HL-60/S4 treated with phorbol 12-myristate 13-acetate at 8.2 ng/mL for 4 days and 3 days (cell line): ENCODE measurements at regions not wholly inside any gene's neighbourhood (a gene's known extent, or its start where the extent isn't known, plus 50 kb on each side); places are given as distances from the start of the nearest gene placed in this dataset.
"Not testable (repeated sequence)": the region's sequence is repeated elsewhere in the genome, so short reads cannot be mapped to it uniquely, and the experiment has no call there.

ENCODE experiments used
- in situ Hi-C: fragments of 300-500 bp; cut with MboI; formaldehyde crosslinking; loops from 2 replicates; pipeline ENCODE4 v1.15.0; 2022; ENCODE audit warnings: low sequenced_read_pairs

- in situ Hi-C loops: no loop called here
These were observed 51.7 kb downstream of the FAM50B start for GRCh38 chr6:3900744-3901336.

- in situ Hi-C loops: no loop called here
These were observed 53.9 kb downstream of the FAM50B start for GRCh38 chr6:3902871-3903648.

DNA sequence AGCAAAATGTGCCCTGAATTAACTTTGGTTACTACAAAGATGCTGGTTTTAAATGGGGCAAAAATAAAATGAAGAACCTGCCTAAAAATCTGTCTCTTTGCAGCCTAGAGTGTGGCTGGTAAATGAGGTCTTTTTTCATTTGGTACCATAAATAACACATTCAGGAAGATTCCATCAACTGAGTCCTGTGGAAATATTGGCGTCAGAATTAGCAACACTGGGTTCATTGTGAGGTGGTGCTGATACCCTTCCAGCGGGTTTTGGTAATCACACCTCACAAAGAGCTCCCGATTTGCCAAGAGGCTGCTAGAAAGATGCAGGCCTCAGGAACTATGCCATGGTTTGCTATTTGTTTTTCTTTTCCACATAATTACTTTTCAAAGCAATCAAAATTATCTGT is 55.3 kb downstream of the FAM50B start:
- in situ Hi-C loops: no loop called here

GRCh38 chr6:3905945-3906845 is 57.0 kb downstream of the FAM50B start:
- in situ Hi-C loops: no loop called here

DNA sequence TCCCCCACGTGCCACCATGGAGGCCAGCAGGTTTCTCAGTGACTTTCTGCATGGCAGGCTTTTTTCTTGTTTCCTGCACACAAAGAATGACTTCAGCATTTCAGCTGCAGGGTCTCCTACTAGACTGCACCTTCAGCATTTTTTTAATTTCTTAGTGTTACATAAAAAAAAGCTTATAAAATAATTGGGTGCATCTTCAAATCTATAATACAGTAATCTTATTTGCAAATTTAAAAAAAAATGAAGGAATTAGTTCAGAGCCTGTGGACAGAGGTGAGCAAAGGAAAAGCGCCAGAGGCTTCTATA is 57.6 kb downstream of the FAM50B start:
- in situ Hi-C loops: no loop called here

DNA sequence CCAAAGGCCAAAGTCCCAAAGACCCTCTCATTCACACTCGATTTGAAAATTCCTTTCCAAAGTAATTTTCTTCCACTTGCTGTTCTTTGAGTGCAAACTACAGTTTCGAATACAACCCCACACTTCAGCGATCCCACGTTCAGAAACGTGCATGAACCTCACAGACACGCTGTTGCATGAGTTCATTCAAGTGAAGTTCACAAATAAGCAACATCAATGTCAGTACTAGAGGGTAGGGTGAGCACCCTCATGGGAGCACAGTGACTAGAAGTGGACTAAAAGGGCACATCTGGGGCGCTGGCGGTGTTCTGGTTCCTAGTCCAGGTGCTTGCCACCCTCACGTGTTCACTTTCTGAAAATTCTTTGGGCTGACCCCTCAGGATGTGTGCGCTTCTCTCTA is 59.0 kb downstream of the FAM50B start:
- in situ Hi-C loops: no loop called here

GRCh38 chr6:3908961-3909360 is 59.8 kb downstream of the FAM50B start:
- in situ Hi-C loops: no loop called here

DNA sequence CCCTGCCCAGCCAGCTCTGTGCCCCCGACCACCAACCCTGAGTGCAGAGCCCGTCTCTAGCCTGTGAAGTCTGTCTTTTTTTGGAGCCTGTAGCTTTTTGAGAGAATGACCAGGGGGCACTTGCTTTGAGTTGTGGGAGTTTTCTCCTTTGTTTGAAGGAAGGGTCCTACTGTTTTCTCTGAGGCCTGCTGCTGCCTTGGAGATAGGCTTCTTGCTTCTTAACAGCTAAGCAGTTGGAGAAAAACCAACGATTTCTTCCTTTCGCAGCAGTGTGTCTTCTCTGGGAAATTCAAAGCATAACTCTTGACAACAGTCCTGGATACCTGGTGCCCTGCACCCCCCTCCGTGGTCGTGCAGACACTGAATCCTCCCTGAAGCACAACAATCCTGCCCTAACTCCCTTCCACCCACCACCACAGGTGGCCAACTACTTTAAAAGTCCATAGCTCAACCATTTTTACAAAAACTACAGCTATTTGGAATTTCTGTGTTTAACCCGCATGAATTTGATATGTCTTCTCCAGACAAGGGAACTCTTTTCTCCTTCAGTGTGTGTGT is 61.0 kb downstream of the FAM50B start:
- in situ Hi-C loops: no loop called here

DNA sequence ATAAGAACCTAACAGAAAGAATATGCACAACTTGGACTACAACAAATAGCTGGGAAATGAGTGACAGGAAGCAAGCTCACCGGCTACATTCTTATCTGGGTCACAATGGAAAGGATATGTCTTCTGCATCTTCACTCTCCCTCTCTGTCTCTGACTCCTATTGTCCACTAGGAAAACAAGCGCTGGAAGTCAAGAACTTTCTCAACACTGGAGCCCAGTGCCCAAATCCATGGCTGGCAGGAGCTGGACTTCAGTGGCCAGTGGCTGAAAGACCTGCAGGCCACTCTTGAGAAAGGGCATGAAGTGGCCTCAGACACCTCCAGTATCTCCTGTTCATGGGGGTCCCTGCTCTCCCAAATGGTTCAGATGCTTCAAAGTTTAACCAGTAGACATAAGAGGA is 62.0 kb downstream of the FAM50B start:
- in situ Hi-C loops: no loop called here

DNA sequence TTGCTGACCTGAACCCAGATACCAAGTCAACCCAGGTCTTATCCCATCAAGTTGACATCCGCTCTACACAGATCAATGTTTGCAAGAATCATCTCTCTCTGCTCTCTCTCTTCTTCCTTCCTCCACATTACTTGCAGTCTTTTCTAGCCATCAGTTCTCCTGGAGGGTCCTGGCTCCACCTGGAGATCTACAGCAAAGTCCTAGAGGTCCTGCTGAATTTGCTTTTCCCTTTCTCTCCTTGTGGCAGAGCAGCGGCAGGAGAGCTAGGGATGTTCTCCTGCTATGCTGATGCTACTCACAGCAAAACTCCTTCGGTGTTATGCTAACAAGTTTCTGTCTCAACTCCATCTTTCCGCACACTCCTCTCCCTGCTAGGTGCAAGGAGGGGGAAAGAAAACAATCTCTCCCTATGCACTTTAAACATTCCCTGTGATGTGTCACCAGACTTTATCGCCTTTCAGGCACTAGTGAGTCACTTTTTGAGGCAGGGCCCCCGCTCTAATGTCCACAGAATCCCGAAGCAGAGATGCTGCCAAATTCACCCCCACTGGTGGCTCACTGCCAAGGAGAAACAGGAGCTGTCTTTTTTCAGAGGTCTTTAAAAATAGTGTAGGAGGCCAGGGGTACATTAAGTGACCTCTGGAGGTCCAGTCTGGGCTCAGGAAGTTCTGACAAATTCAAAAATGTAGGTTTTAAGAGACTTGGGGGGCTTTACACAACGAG is 62.6 kb downstream of the FAM50B start:
- in situ Hi-C loops: no loop called here

DNA sequence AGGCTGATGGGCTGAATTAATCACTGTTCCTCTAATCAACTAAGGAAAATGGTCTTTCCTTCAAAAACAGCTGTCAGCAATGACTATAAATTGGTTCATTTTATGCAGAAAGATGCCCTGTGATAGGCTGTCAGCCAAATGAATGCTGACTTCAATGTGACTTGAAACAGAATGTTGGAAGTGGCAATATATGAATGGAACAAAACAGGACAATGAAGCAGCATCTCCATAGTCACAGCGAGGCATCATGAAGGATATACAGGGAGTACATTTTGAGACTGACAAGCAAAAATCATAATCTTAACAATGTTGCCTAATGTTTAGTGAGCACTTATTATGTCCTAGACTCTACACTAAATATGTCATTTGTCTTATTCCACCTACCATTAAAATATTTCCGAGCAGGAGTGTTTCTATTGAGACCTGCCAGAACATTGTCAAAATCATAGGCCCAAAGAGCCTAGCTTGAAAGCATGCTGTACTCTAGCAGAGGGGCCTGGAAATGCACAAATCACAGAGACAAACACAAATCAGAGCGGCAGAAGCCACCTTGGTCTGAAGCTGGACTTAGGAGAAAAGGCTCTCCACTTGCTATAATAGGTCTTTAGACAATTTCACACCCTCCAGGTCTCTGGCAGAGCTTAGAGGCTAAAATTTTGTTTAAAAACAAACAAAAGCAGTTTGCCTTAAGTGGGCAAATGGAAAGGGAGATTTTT is 63.3 kb downstream of the FAM50B start:
- in situ Hi-C loops: no loop called here

DNA sequence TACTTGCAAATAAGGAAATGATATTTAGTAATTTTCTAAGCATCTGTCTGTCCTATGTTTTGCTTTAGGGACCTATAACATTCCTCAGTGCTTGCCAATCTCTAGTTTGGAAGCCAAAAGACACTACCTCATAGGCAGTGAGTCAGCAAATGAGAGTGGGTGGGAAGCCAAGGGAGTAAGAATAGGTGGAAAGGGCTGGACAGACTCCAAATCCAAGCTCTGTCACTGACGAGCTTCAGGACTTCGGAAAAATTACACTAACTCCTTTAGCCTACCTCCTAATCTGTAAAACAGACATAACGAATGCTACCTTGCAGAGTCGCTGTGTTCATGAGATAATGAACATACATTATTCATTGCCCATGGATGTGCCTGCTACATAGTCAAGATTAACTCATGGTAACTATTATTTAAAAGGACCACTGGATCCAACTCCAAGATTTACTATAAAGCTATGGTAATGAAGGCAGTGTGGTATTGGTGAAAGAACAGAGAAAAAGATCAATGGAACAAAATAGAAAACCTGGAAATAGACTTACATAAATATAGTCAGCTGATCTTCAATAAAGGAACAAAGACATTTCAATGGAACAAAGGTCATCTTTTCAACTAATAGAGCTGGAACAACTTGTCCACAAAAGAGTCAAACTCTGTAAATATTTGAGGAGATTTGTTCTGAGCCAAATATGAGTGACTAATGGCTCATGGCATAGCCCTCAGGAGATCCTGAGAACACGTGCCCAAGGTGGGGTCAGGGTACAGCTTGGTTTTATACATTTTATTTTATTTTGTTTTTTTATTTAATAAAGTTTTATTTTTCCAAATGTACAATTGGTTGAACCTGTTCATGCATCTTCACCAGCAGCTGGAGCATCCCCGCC is 64.1 kb downstream of the FAM50B start:
- in situ Hi-C loops: no loop called here

DNA sequence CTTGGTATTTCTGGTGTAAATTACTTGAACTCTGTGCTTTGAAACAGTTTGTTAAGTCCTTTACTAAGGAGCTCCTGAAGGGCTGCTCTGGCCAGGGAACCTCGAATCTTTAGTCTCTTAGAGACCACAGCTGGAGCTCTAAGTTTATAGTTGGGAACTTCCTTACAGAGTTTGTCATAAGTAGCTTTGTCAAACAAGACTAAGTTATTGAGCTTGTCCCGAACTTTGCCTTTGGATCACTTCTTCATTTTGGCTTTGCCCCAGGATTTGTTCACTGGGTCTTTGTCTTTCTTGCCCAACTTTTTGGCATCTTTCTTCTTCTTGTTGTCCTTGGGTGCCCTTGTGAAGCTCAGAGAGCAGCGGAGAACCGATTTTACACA is 64.8 kb downstream of the FAM50B start:
- in situ Hi-C loops: no loop called here

GRCh38 chr6:3915076-3915791 is 66.1 kb downstream of the FAM50B start:
- in situ Hi-C loops: no loop called here

- in situ Hi-C loops: no loop called here
These were observed 67.0 kb downstream of the FAM50B start for GRCh38 chr6:3916211-3916610.

DNA sequence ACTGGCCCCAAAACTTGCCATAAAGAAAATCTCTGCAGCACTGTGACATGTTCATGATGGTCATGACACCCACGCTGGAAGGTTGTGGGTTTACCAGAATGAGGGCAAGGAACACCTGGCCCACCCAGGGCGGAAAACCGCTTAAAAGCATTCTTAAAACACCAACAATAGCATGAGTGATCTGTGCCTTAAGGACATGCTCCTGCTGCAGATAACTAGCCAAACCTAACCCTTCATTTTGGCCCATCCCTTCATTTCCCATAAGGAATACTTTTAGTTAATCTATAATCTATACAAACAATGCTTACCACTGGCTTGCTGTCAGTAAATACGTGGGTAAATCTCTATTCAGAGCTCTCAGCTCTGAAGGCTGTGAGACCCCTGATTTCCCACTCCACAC is 67.6 kb downstream of the FAM50B start:
- in situ Hi-C loops: not testable (repeated sequence)

DNA sequence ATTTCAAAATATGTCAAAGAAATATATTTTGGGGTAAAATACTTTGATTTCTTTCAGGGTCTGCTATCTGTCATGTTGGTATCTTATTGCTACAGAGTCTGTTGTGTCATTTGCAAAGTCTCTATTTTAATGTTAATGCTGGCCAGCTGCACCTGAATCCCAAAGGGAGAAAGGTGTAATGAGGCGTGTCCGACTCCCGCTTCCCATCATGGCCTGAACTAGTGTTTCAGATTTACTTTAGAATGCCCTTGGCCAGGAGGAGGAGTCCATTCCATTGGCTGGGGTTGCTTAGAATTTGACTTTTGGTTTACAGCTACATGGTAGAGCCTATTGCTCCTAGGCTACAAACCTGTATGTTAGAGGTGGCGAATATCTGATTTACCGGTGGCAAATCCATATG is 69.3 kb downstream of the FAM50B start:
- in situ Hi-C loops: no loop called here

GRCh38 chr6:3919130-3919628 is 70.0 kb downstream of the FAM50B start:
- in situ Hi-C loops: no loop called here

- in situ Hi-C loops: no loop called here
These were observed 70.7 kb downstream of the FAM50B start for GRCh38 chr6:3919849-3920248.
